HepG2 (cell line): ENCODE measurements at regions not wholly inside any gene's neighbourhood (a gene's known extent, or its start where the extent isn't known, plus 50 kb on each side); places are given as distances from the start of the nearest gene placed in this dataset.

Experiments used
- ATAC-seq: fragments of 200-7000 bp; cut with Tn5 transposase; 3 replicates; pipeline ENCODE4 v1.9.1; 2020; ENCODE audit warnings: mild to moderate bottlenecking, moderate library complexity
- BruUV-seq: library from RNA; stranded (reverse); fragments of 400-500 nt; replicated peaks from 2 replicates; lab custom pipeline; 2021; lab: Mats Ljungman, UMichigan
- CTCF ChIA-PET: fragments of 300-600 bp; formaldehyde crosslinking; extraction: SDS; loops from one replicate; lab custom pipeline; 2021; ENCODE audit warnings: low total read pairs, inconsistent platforms, low intra/inter-chr PET ratio; lab: Yijun Ruan, JAX
- POLR2A ChIA-PET: fragments of 350-600 bp; sonication (Branson Sonifier 250); formaldehyde crosslinking; loops from one replicate; lab custom pipeline; 2020; ENCODE audit warnings: antibody characterized with exemption, inconsistent platforms; lab: Yijun Ruan, JAX
- DNase-seq: peaks from one replicate; pipeline ENCODE4 v3.0.0-alpha.2; 2015; ENCODE audit warnings: low spot score
- FAIRE-seq: peaks from 3 replicates; lab custom pipeline; 2011; peaks lifted over from hg19 to GRCh38; lab: Jason Lieb, UNC
- H2AFZ ChIP-seq: one replicate; pipeline ENCODE4 v1.6.1; 2011; ENCODE audit warnings: low read length, inconsistent platforms
- H3K27ac ChIP-seq: fragments of 300-600 bp; 3 replicates; pipeline ENCODE4 v1.8.0; 2011; ENCODE audit warnings: mixed run types, mild to moderate bottlenecking, mixed read lengths, low read length, inconsistent platforms; ENCODE audit not compliant: insufficient read depth; ENCODE audit errors: extremely low read length
- H3K27me3 ChIP-seq, 2 experiments: fragments of 200-600 bp in 1 of 2; 2 replicates in 1 of 2; 3 replicates in 1 of 2; pipeline versions ENCODE4 v1.6.0 to v1.8.0; 2011; ENCODE audit warnings: low read length in 2 of 2, mild to moderate bottlenecking in 2 of 2, moderate library complexity in 2 of 2, inconsistent platforms in 1 of 2; ENCODE audit not compliant: insufficient read depth in 2 of 2, control insufficient read depth in 1 of 2
- H3K36me3 ChIP-seq, 2 experiments: fragments of 200-600 bp in 1 of 2; replicated peaks in 1 of 2; 2 replicates in 1 of 2; 3 replicates in 1 of 2; pipeline versions ENCODE4 v1.5.1 to v1.8.0; 2011; ENCODE audit warnings: low read length in 2 of 2, inconsistent platforms in 1 of 2; ENCODE audit not compliant: insufficient read depth in 2 of 2, control insufficient read depth in 1 of 2
- H3K4me1 ChIP-seq: 2 replicates; pipeline ENCODE4 v1.5.1; 2012; ENCODE audit warnings: low read length, inconsistent platforms; ENCODE audit not compliant: insufficient read depth
- H3K4me2 ChIP-seq: 2 replicates; pipeline ENCODE4 v1.6.0; 2011; ENCODE audit warnings: low read depth, low read length, inconsistent platforms
- H3K4me3 ChIP-seq, 3 experiments: fragments of 200-600 bp in 1 of 3; sonication (generic), shearing (Covaris generic) in 1 of 3; replicated peaks in 1 of 3; 2 replicates each; pipeline ENCODE4 v1.5.1; 2011 to 2016; ENCODE audit warnings: low read length in 3 of 3, inconsistent platforms in 2 of 3, low read depth in 2 of 3, mild to moderate bottlenecking in 2 of 3, control low read depth in 1 of 3, mixed read lengths in 1 of 3; ENCODE audit not compliant: insufficient read depth in 1 of 3
- H3K79me2 ChIP-seq: one replicate; pipeline ENCODE4 v1.6.1; 2011; ENCODE audit warnings: low read length, inconsistent platforms; ENCODE audit not compliant: insufficient read depth
- H3K9ac ChIP-seq: 2 replicates; pipeline ENCODE4 v1.6.0; 2011; ENCODE audit warnings: mild to moderate bottlenecking, low read depth, low read length, inconsistent platforms; ENCODE audit not compliant: insufficient read depth
- H3K9me3 ChIP-seq: 2 replicates; pipeline ENCODE4 v1.5.1; 2012; ENCODE audit warnings: mild to moderate bottlenecking, low read length
- H4K20me1 ChIP-seq: 2 replicates; pipeline ENCODE4 v1.6.0; 2011; ENCODE audit warnings: inconsistent platforms, mild to moderate bottlenecking, low read length, moderate library complexity; ENCODE audit not compliant: insufficient read depth
- CEBPB ChIP-seq: IDR thresholded peaks from 2 replicates; pipeline ENCODE4 v1.6.1; 2011; ENCODE audit warnings: low read depth, low read length, improper control_type of control experiment, borderline replicate concordance
- CREB1 ChIP-seq, 2 experiments: fragments of 450-650 bp in 1 of 2; IDR thresholded peaks; 2 replicates each; pipeline ENCODE4 v1.6.1; 2016 to 2017; ENCODE audit warnings: control low read depth in 1 of 2, mild to moderate bottlenecking in 1 of 2, missing compliant biosample characterization in 1 of 2, missing genetic modification characterization in 1 of 2
- EP300 ChIP-seq, 3 experiments: sonication (generic) in 1 of 3; formaldehyde crosslinking in 1 of 3; IDR thresholded peaks; 2 replicates each; pipeline versions ENCODE4 v1.5.1 to v1.6.1; 2011 to 2020; ENCODE audit warnings: low read depth in 2 of 3, low read length in 2 of 3, borderline replicate concordance in 1 of 3, improper control_type of control experiment in 1 of 3, mild to moderate bottlenecking in 1 of 3, missing genetic modification reagents in 1 of 3, moderate library complexity in 1 of 3
- FOSL2 ChIP-seq: sonication (generic); formaldehyde crosslinking; IDR thresholded peaks from 2 replicates; pipeline ENCODE4 v1.4.0; 2020; ENCODE audit warnings: missing genetic modification reagents
- HMG20A ChIP-seq: IDR thresholded peaks from 2 replicates; pipeline ENCODE4 v1.6.1; 2016; ENCODE audit warnings: borderline replicate concordance
- MAFK ChIP-seq, 2 experiments: IDR thresholded peaks in 1 of 2; conservative IDR thresholded peaks in 1 of 2; 2 replicates each; pipeline ENCODE4 v1.6.1; 2011; ENCODE audit warnings: improper control_type of control experiment in 2 of 2, low read length in 2 of 2
- NONO ChIP-seq, 2 experiments: fragments of 450-650 bp in 1 of 2; sonication (generic) in 1 of 2; formaldehyde crosslinking in 1 of 2; IDR thresholded peaks in 1 of 2; conservative IDR thresholded peaks in 1 of 2; 2 replicates each; pipeline versions ENCODE4 v1.6.1 to v1.8.0; 2017 to 2022; ENCODE audit warnings: mild to moderate bottlenecking in 1 of 2, missing genetic modification reagents in 1 of 2, moderate library complexity in 1 of 2
- SAP130 ChIP-seq: IDR thresholded peaks from 2 replicates; pipeline ENCODE4 v1.6.1; 2016; ENCODE audit warnings: low read depth
- SOX13 ChIP-seq, 3 experiments: fragments of 450-650 bp in 1 of 3; sonication (generic) in 1 of 3; formaldehyde crosslinking in 1 of 3; IDR thresholded peaks in 2 of 3; conservative IDR thresholded peaks in 1 of 3; 2 replicates each; pipeline versions ENCODE4 v1.5.0 to v1.6.1; 2016 to 2020; ENCODE audit warnings: antibody characterized with exemption in 1 of 3, mild to moderate bottlenecking in 1 of 3, missing compliant biosample characterization in 1 of 3, missing genetic modification reagents in 1 of 3, moderate library complexity in 1 of 3
- SRSF4 ChIP-seq: fragments of 200-400 bp; formaldehyde crosslinking; IDR thresholded peaks from one replicate; pipeline ENCODE4 v1.6.1; 2018; ENCODE audit warnings: mild to moderate bottlenecking, low read depth, low read length, moderate library complexity; ENCODE audit not compliant: poor library complexity, severe bottlenecking
- ZBTB38 ChIP-seq: sonication (generic); formaldehyde crosslinking; IDR thresholded peaks from 2 replicates; pipeline ENCODE4 v1.5.1; 2020; ENCODE audit warnings: mild to moderate bottlenecking, missing genetic modification reagents
- ZNF484 ChIP-seq: sonication (generic); formaldehyde crosslinking; IDR thresholded peaks from 2 replicates; pipeline ENCODE4 v1.5.1; 2020; ENCODE audit warnings: mild to moderate bottlenecking, low read depth, missing genetic modification reagents, borderline replicate concordance
- WGBS: methylation state at CpG from one replicate; pipeline ENCODE4 v1.1.6; 2017; ENCODE audit warnings: low lambda C conversion rate; 5-methylcytosine and 5-hydroxymethylcytosine counted together
- in situ Hi-C: cut with HindIII; loops from 2 replicates; pipeline ENCODE4 v1.10.0; 2017; ENCODE audit warnings: low pct_unique_long_range_greater_than_20kb; ENCODE audit not compliant: extremely low pct_ligation_motif_present
- intact Hi-C: fragments of 100-400 bp; cut with micrococcal nuclease; formaldehyde crosslinking; loops from one replicate; pipeline ENCODE4 v1.10.0; 2022; ENCODE audit not compliant: unreplicated experiment
- TF ChIP-seq, protein P1 (sequence below): IDR thresholded peaks from 2 replicates; pipeline ENCODE4 v1.6.1; 2016
- TF ChIP-seq, protein P2 (sequence below): sonication (generic); formaldehyde crosslinking; IDR thresholded peaks from 2 replicates; pipeline ENCODE4 v1.4.0; 2020; ENCODE audit warnings: missing genetic modification reagents, borderline replicate concordance

DNA sequence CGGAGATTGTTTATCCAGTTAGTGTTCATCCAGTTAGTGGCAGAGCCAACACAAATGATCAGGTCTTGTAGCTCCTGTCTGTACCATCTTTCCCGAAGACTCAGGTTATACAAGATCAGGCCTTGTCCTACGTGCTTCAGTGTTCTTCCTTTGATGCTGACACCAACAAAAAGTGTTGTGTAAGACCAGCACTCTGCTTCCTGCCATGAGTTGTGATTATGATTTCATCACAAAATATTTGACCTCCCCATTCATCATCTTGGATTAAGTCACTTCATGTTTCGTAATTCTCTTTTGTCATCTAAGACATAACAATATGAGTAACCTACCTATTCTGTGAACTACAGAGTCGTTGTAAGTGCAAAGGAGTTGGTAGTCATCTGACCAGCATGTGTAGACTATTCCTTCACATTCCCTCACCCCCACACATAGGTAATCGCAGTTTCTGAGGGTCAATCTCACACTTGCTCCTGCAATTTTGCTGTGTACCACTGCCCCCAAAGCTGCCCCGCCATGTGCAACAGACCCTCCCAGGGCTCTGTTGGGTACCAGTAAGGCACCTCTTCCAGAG lies 135.6 kb upstream of the SLC22A23 start:
- Histone ChIP-seq H2AFZ (no peak overlapping the region), H3K36me3 (no peaks in the 10 kb centered on the region), H3K79me2 (no peaks in the 10 kb centered on the region), H3K9ac (no peak overlapping the region), H3K27me3 (peaks cover 0 to 29% of the 10 kb centered on the region in 2 experiments; a peak in 2 of 5 replicates), H3K27ac (no peak overlapping the region), H3K4me1 (0 out of 2 replicates have a peak, but pooled peaks cover 2% of the 10 kb centered on the region), H3K4me3 (no peak overlapping the region), H4K20me1 (no peaks in the 10 kb centered on the region), H3K4me2 (no peak overlapping the region), H3K9me3 (no peaks in the 10 kb centered on the region)
- DNase-seq (peak; percentile 52), FAIRE-seq (no peak), ATAC-seq (no peak)
- BruUV-seq: no TSS peak
- WGBS: 26% methylated on average over 7 of the region's 7 CpGs
- intact Hi-C loops: no loop called here
- POLR2A ChIA-PET: no interaction called here
- in situ Hi-C loops: no loop called here
- CTCF ChIA-PET: no interaction called here
- TF ChIP-seq ZNF484: no peak
- no peak for TF ChIP-seq SOX13 (IDR thresholded peaks at IDR 0.05)
- peak in 1 of 2 experiments; percentile 26; a peak in 1 of 4 replicates for TF ChIP-seq SOX13 (CRISPR knock-in tag; conservative IDR thresholded peaks at IDR 0.05 in 1 of 2, IDR thresholded peaks at IDR 0.05 in 1 of 2)
- TF ChIP-seq NONO (IDR thresholded peaks at IDR 0.05): no peak
- TF ChIP-seq NONO (CRISPR knock-in tag; conservative IDR thresholded peaks at IDR 0.05): no peak
- peak in 1 of 2 experiments; percentile 23; a peak in 1 of 4 replicates for TF ChIP-seq EP300 (IDR thresholded peaks at IDR 0.05; ENCODE audit: low read depth in 2 of 2, low read length in 2 of 2)
- no peak for TF ChIP-seq EP300 (CRISPR knock-in tag; IDR thresholded peaks at IDR 0.05; ENCODE audit: borderline replicate concordance)
- no peak for TF ChIP-seq ZBTB38 (CRISPR knock-in tag)
- TF ChIP-seq CREB1 (IDR thresholded peaks at IDR 0.05): 0 out of 2 replicates have a peak, but pooled peaks have one; percentile 12
- no peak for TF ChIP-seq CREB1 (CRISPR knock-in tag; IDR thresholded peaks at IDR 0.05)
- TF ChIP-seq SRSF4: no peak
- TF ChIP-seq, protein P1, sequence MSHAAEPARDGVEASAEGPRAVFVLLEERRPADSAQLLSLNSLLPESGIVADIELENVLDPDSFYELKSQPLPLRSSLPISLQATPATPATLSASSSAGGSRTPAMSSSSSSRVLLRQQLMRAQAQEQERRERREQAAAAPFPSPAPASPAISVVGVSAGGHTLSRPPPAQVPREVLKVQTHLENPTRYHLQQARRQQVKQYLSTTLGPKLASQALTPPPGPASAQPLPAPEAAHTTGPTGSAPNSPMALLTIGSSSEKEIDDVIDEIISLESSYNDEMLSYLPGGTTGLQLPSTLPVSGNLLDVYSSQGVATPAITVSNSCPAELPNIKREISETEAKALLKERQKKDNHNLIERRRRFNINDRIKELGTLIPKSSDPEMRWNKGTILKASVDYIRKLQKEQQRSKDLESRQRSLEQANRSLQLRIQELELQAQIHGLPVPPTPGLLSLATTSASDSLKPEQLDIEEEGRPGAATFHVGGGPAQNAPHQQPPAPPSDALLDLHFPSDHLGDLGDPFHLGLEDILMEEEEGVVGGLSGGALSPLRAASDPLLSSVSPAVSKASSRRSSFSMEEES (CRISPR knock-in tag): peak; percentile 21; the same call in 1 of the 2 replicates
- TF ChIP-seq CEBPB: peak; percentile 76
- peak; percentile 48 to 49 for TF ChIP-seq MAFK (conservative IDR thresholded peaks at IDR 0.05 in 1 of 2, IDR thresholded peaks at IDR 0.05 in 1 of 2; ENCODE audit: low read length in 2 of 2)
- TF ChIP-seq, protein P2, sequence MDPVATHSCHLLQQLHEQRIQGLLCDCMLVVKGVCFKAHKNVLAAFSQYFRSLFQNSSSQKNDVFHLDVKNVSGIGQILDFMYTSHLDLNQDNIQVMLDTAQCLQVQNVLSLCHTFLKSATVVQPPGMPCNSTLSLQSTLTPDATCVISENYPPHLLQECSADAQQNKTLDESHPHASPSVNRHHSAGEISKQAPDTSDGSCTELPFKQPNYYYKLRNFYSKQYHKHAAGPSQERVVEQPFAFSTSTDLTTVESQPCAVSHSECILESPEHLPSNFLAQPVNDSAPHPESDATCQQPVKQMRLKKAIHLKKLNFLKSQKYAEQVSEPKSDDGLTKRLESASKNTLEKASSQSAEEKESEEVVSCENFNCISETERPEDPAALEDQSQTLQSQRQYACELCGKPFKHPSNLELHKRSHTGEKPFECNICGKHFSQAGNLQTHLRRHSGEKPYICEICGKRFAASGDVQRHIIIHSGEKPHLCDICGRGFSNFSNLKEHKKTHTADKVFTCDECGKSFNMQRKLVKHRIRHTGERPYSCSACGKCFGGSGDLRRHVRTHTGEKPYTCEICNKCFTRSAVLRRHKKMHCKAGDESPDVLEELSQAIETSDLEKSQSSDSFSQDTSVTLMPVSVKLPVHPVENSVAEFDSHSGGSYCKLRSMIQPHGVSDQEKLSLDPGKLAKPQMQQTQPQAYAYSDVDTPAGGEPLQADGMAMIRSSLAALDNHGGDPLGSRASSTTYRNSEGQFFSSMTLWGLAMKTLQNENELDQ (CRISPR knock-in tag): no peak
- TF ChIP-seq SAP130 (CRISPR knock-in tag): 0 out of 2 replicates have a peak, but pooled peaks have one; percentile 14
- TF ChIP-seq FOSL2 (CRISPR knock-in tag): peak; percentile 81
- TF ChIP-seq HMG20A (CRISPR knock-in tag): 0 out of 2 replicates have a peak, but pooled peaks have one; percentile 60
